A549 (cell line): ENCODE measurements at regions not wholly inside any gene's neighbourhood (a gene's known extent, or its start where the extent isn't known, plus 50 kb on each side); places are given as distances from the start of the nearest gene placed in this dataset.
A peak's percentile ranks its signal among the peaks of the same experiment; 100 is the strongest.

Experiments
- ATAC-seq, 2 experiments: fragments of 200-7000 bp in 1 of 2; fragments of >200 bp in 1 of 2; cut with Nextera tagmentation in 1 of 2; cut with Tn5 transposase in 1 of 2; 3 replicates each; pipeline versions ENCODE4 v1.8.0 to v1.9.1; 2018 to 2020; ENCODE audit warnings: mild to moderate bottlenecking in 1 of 2, moderate library complexity in 1 of 2
- CTCF ChIA-PET: fragments of 300-600 bp; sonication (Branson Sonifier 250); formaldehyde crosslinking; extraction: SDS; loops from one replicate; lab custom pipeline; 2021; ENCODE audit warnings: antibody characterized with exemption, inconsistent platforms; lab: Yijun Ruan, JAX
- POLR2A ChIA-PET: fragments of 350-600 bp; formaldehyde crosslinking; extraction: SDS; loops from one replicate; lab custom pipeline; 2021; ENCODE audit warnings: antibody characterized with exemption, inconsistent platforms; lab: Yijun Ruan, JAX
- DNase-seq, 2 experiments: peaks; one replicate each; pipeline versions ENCODE4 v3.0.0 to v3.0.0-alpha.2; 2011 to 2016; ENCODE audit warnings: low read depth in 1 of 2, low spot score in 1 of 2
- FAIRE-seq: peaks from 2 replicates; lab custom pipeline; 2011; peaks lifted over from hg19 to GRCh38; lab: Jason Lieb, UNC
- H3K27ac ChIP-seq, 2 experiments: fragments of >200 bp; sonication (Bioruptor Twin); formaldehyde crosslinking; 3 replicates each; pipeline ENCODE4 v1.5.1; 2016 to 2017
- H3K4me1 ChIP-seq: fragments of >200 bp; sonication (Bioruptor Twin); formaldehyde crosslinking; 3 replicates; pipeline ENCODE4 v1.6.1; 2016
- H3K4me2 ChIP-seq: fragments of >200 bp; sonication (Bioruptor Twin); formaldehyde crosslinking; 3 replicates; pipeline ENCODE4 v1.6.1; 2016
- H3K4me3 ChIP-seq: fragments of >200 bp; sonication (Bioruptor Twin); formaldehyde crosslinking; 3 replicates; pipeline ENCODE4 v1.5.1; 2016
- H3K9me3 ChIP-seq: fragments of >200 bp; sonication (Bioruptor Twin); formaldehyde crosslinking; 3 replicates; pipeline ENCODE4 v1.6.1; 2016
- CEBPB ChIP-seq, 2 experiments: fragments of >200 bp in 1 of 2; sonication (Bioruptor Twin) in 1 of 2; formaldehyde crosslinking in 1 of 2; IDR thresholded peaks; 2 replicates each; pipeline ENCODE4 v1.6.1; 2012 to 2016
- CHD4 ChIP-seq: fragments of 200-600 bp; sonication (generic); IDR thresholded peaks from 2 replicates; pipeline ENCODE4 v1.6.1; 2016; ENCODE audit warnings: antibody characterized with exemption, mild to moderate bottlenecking, borderline replicate concordance
- E2F6 ChIP-seq: IDR thresholded peaks from 2 replicates; pipeline ENCODE4 v1.6.1; 2012; ENCODE audit warnings: low read depth, borderline replicate concordance
- FOSB ChIP-seq: fragments of 250-450 bp; sonication (Bioruptor Pico); IDR thresholded peaks from 2 replicates; pipeline ENCODE4 v1.5.0; 2020; ENCODE audit warnings: mild to moderate bottlenecking, moderate library complexity
- FOXS1 ChIP-seq: fragments of 250-450 bp; sonication (Bioruptor Pico); IDR thresholded peaks from 2 replicates; pipeline ENCODE4 v1.5.0; 2020; ENCODE audit warnings: mild to moderate bottlenecking, moderate library complexity
- HOXB13 ChIP-seq: fragments of 250-450 bp; sonication (Bioruptor Pico); IDR thresholded peaks from 2 replicates; pipeline ENCODE4 v1.5.0; 2020; ENCODE audit warnings: low read depth, mild to moderate bottlenecking, moderate library complexity
- JUNB ChIP-seq: fragments of >200 bp; sonication (Bioruptor Twin); formaldehyde crosslinking; IDR thresholded peaks from 2 replicates; pipeline ENCODE4 v1.6.1; 2016
- KDM5A ChIP-seq: fragments of 200-600 bp; sonication (generic); IDR thresholded peaks from 2 replicates; pipeline ENCODE4 v1.6.1; 2016; ENCODE audit warnings: antibody characterized with exemption, mild to moderate bottlenecking
- MAX ChIP-seq: IDR thresholded peaks from 2 replicates; pipeline ENCODE4 v1.6.1; 2012
- MYC ChIP-seq: IDR thresholded peaks from 2 replicates; pipeline ENCODE4 v1.6.1; 2012; ENCODE audit warnings: mild to moderate bottlenecking, inconsistent platforms, low read length, improper control_type of control experiment, borderline replicate concordance
- PHF8 ChIP-seq: fragments of 200-600 bp; sonication (generic); IDR thresholded peaks from 2 replicates; pipeline ENCODE4 v1.6.1; 2016; ENCODE audit warnings: low read depth, mild to moderate bottlenecking, antibody characterized with exemption, moderate library complexity, borderline replicate concordance
- POLR2A ChIP-seq: IDR thresholded peaks from 2 replicates; pipeline ENCODE4 v1.6.1; 2012; ENCODE audit warnings: mild to moderate bottlenecking, low read length
- RAD21 ChIP-seq, 2 experiments: fragments of >200 bp in 1 of 2; sonication (Bioruptor Twin) in 1 of 2; formaldehyde crosslinking in 1 of 2; IDR thresholded peaks in 1 of 2; conservative IDR thresholded peaks in 1 of 2; 2 replicates in 1 of 2; 3 replicates in 1 of 2; pipeline ENCODE4 v1.6.1; 2012 to 2018; ENCODE audit warnings: inconsistent platforms in 1 of 2
- RCOR1 ChIP-seq: fragments of 150-350 bp; IDR thresholded peaks from 2 replicates; pipeline ENCODE4 v1.6.1; 2014; ENCODE audit warnings: antibody characterized with exemption, low read length, low read depth
- RFX5 ChIP-seq: fragments of 450-650 bp; IDR thresholded peaks from 2 replicates; pipeline ENCODE4 v1.7.1; 2014; ENCODE audit warnings: antibody characterized with exemption, mild to moderate bottlenecking, moderate library complexity
- SMC3 ChIP-seq: fragments of >200 bp; sonication (Bioruptor Twin); formaldehyde crosslinking; IDR thresholded peaks from 3 replicates; pipeline ENCODE4 v1.6.1; 2018; ENCODE audit warnings: inconsistent platforms
- TFCP2L1 ChIP-seq: fragments of 250-450 bp; sonication (Bioruptor Pico); IDR thresholded peaks from 2 replicates; pipeline ENCODE4 v1.5.0; 2021; ENCODE audit warnings: mild to moderate bottlenecking
- ZFP36 ChIP-seq: fragments of 450-650 bp; IDR thresholded peaks from 2 replicates; pipeline ENCODE4 v1.6.1; 2014; ENCODE audit warnings: borderline replicate concordance; ENCODE audit not compliant: partially characterized antibody
- WGBS: methylation state at CpG from one replicate; pipeline ENCODE4 v1.1.6; 2017; ENCODE audit errors: missing lambda C conversion rate; 5-methylcytosine and 5-hydroxymethylcytosine counted together
- TF ChIP-seq, protein P1 (sequence below): fragments of 150-350 bp; IDR thresholded peaks from 2 replicates; pipeline ENCODE4 v1.6.1; 2014; ENCODE audit warnings: low read depth, mild to moderate bottlenecking, low read length
- TF ChIP-seq, protein P2 (sequence below): fragments of 200-600 bp; sonication (generic); IDR thresholded peaks from 2 replicates; pipeline ENCODE4 v1.6.1; 2016; ENCODE audit warnings: antibody characterized with exemption, mild to moderate bottlenecking, moderate library complexity

- ChIA-PET POLR2A (no interaction called here), CTCF (interaction anchor here (1.2 to 1.7 kb wide), 3 partner anchors 288 to 309 kb away, joined by 4 to 5 read pairs (median 4); partner anchors contain the start of gene EDN1)
- H3K4me1 ChIP-seq, result peaks cover 47% of the 10 kb centered on the region
- peak overlapping the region; percentile 2 to 58; a peak in 4 of 6 replicates for H3K27ac ChIP-seq
- TF ChIP-seq TFCP2L1 (CRISPR knock-in tag) (no peak), E2F6 (no peak), MYC (no peak), ZFP36 (no peak), FOSB (CRISPR knock-in tag) (no peak), RCOR1 (no peak), POLR2A (no peak), HOXB13 (no peak)
- 98% methylated on average over 2 of the region's 2 CpGs for whole genome bisulfite sequencing
- H3K4me3 ChIP-seq, result no peak overlapping the region
- H3K9me3 ChIP-seq, result no peaks in the 10 kb centered on the region
- ATAC-seq (no peak), FAIRE-seq (no peak), DNase-seq (no peak)
- H3K4me2 ChIP-seq, result no peak overlapping the region
These were observed 117.6 kb upstream of the PHACTR1 start for GRCh38 chr6:12598919-12599318.

DNA sequence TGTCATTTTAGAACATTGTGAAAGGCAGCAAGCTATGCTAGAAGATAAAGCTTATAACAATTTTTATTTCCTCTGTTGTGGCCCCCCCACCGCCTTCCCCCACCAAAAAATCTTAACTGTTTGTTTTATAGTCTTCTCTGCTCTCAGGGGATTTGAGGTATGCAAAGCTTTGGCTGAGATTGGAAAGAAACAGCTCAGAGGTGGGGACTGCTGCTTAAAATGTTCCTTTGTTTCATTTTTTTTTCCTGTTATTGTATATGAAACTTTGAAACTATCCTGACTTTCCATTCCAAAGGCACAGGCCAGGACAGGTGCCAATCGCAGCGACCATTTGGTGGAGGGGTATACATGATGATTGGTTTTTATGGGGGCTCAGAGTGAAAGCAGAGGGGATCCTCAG lies 114.7 kb upstream of the PHACTR1 start:
- DNase-seq (no peak), FAIRE-seq (no peak), ATAC-seq (no peak)
- peaks cover 47% of the 10 kb centered on the region for H3K4me1 ChIP-seq
- H3K4me2 ChIP-seq, result peak overlapping the region; percentile 53
- H3K27ac ChIP-seq, result peak overlapping the region; percentile 87 to 93
- H3K4me3 ChIP-seq, result no peak overlapping the region
- ChIA-PET CTCF (interaction anchor here (0.6 to 10.2 kb wide), 8 partner anchors 14 to 315 kb away, joined by 3 to 208 read pairs (median 9); partner anchors contain the start of gene EDN1), POLR2A (interaction anchor here (0.6 to 1.0 kb wide), 2 partner anchors 236 to 303 kb away, joined by 3 read pairs; no protein-coding TSS in a partner anchor)
- no peak for TF ChIP-seq CEBPB (IDR thresholded peaks at IDR 0.05)
- no peak for TF ChIP-seq MAX
- H3K9me3 ChIP-seq, result no peaks in the 10 kb centered on the region
- 53% methylated on average over 3 of the region's 3 CpGs for WGBS

DNA sequence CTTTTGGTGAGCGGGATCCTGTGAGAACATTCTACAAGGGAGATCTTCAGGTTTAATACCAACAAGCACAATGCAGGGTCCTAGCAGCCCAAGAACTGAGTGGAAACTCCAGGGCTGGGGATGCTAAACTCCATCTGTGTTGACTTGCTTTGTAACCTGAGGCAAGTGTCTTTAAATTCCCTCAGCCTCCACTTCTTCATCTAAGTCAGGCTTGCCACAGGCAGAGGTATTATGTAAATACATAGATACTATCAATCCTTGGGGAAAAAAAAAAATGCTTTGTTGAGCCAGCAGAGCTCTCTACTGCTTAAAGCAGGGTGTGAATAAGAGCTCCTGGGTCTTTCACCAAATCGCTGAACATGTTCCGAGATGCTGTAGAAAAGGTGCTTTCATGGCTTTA lies 114.2 kb upstream of the PHACTR1 start:
- TF ChIP-seq SMC3, result peak; percentile 28; the same call in 2 of the 3 replicates
- TF ChIP-seq RAD21 (conservative IDR thresholded peaks at IDR 0.05 in 1 of 2, IDR thresholded peaks at IDR 0.05 in 1 of 2), result peak in 1 of 2 experiments; percentile 4; a peak in 2 of 5 replicates
- no peak for TF ChIP-seq RCOR1
- TF ChIP-seq, protein P1, sequence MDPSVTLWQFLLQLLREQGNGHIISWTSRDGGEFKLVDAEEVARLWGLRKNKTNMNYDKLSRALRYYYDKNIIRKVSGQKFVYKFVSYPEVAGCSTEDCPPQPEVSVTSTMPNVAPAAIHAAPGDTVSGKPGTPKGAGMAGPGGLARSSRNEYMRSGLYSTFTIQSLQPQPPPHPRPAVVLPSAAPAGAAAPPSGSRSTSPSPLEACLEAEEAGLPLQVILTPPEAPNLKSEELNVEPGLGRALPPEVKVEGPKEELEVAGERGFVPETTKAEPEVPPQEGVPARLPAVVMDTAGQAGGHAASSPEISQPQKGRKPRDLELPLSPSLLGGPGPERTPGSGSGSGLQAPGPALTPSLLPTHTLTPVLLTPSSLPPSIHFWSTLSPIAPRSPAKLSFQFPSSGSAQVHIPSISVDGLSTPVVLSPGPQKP, result no peak
- 0 out of 2 replicates have a peak, but pooled peaks have one; percentile 28 for TF ChIP-seq HOXB13
- H3K27ac ChIP-seq, result peak overlapping the region; percentile 87 to 93
- H3K4me2 ChIP-seq, result peak overlapping the region; percentile 53
- peak in 1 of 2 experiments; percentile 57 for DNase-seq
- no peak overlapping the region for H3K4me3 ChIP-seq
- H3K9me3 ChIP-seq, result no peaks in the 10 kb centered on the region
- ChIA-PET POLR2A (interaction anchor here (0.6 to 1.1 kb wide), 3 partner anchors 237 to 304 kb away, joined by 3 to 5 read pairs (median 3); no protein-coding TSS in a partner anchor), CTCF (interaction anchor here (0.9 to 10.2 kb wide), 16 partner anchors 14 to 324 kb away, joined by 3 to 208 read pairs (median 5); partner anchors contain the start of gene EDN1)
- peaks cover 48% of the 10 kb centered on the region for H3K4me1 ChIP-seq
- ATAC-seq, result peak; percentile 49 to 62; a peak in 4 of 6 replicates
- 62% methylated on average over 3 of the region's 3 CpGs for WGBS
- FAIRE-seq, result no peak

DNA sequence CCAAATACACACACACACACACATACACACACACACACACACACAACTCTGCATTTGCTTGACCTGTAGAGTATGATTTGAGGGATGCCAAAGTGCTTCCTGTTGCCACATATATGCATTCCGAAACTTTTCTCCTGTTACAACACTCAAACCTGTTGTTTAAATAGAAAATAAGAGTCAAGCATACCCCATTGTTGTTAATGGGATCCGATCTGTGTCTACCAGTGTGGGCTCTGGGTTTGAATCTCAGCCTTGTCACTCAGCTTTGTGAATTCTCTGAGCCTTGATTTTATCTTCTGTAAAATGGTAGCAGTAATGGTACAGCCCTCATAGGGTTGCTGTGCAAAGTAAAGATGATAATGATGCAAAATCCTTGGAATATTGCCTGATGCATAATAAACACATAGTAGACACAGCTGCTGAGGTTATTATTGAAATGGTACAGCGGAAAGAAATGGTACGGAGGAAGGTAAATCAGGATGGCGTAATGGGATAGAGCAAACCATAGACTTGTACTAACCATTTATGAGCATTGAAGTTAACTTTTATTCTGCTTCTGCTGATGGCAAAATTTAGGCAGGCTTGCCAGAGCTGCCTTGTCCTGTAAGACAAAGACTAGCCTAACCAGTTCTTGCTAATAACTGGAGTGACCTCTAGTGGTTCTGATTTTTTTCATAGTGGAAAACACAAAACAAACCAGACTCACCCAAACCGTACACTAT lies 113.5 kb upstream of the PHACTR1 start:
- H3K4me1 ChIP-seq, result peaks cover 55% of the 10 kb centered on the region
- H3K27ac ChIP-seq, result peak overlapping the region; percentile 87 to 93
- DNase-seq, result peak; percentile 19 to 88
- ChIA-PET CTCF (interaction anchor here (0.5 to 10.2 kb wide), 38 partner anchors 9 to 1013 kb away, joined by 3 to 208 read pairs (median 4); partner anchors contain the start of gene EDN1), POLR2A (interaction anchor here (1.1 to 1.8 kb wide), 3 partner anchors 292 to 313 kb away, joined by 5 to 15 read pairs (median 6); partner anchors contain the start of gene EDN1)
- H3K4me2 ChIP-seq, result peak overlapping the region; percentile 53
- H3K9me3 ChIP-seq, result no peaks in the 10 kb centered on the region
- 26% methylated on average over 6 of the region's 6 CpGs for WGBS
- ATAC-seq, result peak; percentile 82 to 86
- H3K4me3 ChIP-seq, result no peak overlapping the region
- FAIRE-seq, result no peak
- TF ChIP-seq PHF8 (no peak), RFX5 (no peak), HOXB13 (no peak), FOXS1 (CRISPR knock-in tag) (no peak), JUNB (no peak), CHD4 (no peak), MAX (no peak), MYC (no peak), KDM5A (no peak)
- TF ChIP-seq, protein P1, result no peak
- TF ChIP-seq, protein P2, sequence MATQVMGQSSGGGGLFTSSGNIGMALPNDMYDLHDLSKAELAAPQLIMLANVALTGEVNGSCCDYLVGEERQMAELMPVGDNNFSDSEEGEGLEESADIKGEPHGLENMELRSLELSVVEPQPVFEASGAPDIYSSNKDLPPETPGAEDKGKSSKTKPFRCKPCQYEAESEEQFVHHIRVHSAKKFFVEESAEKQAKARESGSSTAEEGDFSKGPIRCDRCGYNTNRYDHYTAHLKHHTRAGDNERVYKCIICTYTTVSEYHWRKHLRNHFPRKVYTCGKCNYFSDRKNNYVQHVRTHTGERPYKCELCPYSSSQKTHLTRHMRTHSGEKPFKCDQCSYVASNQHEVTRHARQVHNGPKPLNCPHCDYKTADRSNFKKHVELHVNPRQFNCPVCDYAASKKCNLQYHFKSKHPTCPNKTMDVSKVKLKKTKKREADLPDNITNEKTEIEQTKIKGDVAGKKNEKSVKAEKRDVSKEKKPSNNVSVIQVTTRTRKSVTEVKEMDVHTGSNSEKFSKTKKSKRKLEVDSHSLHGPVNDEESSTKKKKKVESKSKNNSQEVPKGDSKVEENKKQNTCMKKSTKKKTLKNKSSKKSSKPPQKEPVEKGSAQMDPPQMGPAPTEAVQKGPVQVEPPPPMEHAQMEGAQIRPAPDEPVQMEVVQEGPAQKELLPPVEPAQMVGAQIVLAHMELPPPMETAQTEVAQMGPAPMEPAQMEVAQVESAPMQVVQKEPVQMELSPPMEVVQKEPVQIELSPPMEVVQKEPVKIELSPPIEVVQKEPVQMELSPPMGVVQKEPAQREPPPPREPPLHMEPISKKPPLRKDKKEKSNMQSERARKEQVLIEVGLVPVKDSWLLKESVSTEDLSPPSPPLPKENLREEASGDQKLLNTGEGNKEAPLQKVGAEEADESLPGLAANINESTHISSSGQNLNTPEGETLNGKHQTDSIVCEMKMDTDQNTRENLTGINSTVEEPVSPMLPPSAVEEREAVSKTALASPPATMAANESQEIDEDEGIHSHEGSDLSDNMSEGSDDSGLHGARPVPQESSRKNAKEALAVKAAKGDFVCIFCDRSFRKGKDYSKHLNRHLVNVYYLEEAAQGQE, result no peak
